ENCODE measurements at regions not wholly inside any gene's neighbourhood (a gene's known extent, or its start where the extent isn't known, plus 50 kb on each side); places are given as distances from the start of the nearest gene placed in this dataset.

DNA sequence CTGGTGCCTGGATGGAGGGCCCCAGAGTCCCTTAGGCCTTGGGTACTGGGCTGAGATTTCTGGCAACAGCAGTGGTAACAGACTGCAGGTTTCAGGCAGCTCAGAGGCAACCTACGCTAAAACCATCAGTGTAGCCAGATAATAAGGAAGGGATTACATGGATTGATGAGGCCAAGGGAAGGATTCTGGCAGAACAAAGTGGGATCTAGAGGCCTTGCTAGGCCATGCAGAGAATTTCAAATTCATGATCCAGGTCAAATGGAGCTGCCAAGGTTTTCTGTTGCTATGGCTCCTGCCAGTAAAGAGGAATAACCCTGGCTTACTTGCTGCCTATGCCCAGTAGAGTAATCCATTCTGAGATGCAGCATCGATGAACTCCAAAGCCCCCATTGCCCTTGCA lies 445.7 kb downstream of the ADRA2A start:
- DNase-seq: no peak

DNA sequence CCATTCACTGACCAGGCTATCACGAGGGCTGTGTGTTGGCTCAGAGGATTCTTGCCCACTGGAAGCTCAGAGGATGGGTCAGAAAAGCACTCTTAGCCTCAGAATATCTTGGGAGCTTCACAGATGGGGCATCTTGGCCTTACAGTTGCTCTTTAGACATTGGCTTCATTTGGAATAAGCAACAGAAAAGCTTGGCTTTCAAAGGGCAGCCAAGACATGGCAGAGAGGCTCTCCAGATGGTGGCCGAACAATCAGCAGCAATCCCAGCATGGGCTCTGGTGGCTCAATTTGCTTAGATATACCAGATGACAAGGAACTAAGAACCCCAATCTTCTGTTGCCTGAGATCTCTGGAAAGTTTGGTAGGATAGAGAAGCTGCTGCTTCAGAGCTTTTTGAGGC lies 446.2 kb downstream of the ADRA2A start:
- no peak for DNase-seq

DNA sequence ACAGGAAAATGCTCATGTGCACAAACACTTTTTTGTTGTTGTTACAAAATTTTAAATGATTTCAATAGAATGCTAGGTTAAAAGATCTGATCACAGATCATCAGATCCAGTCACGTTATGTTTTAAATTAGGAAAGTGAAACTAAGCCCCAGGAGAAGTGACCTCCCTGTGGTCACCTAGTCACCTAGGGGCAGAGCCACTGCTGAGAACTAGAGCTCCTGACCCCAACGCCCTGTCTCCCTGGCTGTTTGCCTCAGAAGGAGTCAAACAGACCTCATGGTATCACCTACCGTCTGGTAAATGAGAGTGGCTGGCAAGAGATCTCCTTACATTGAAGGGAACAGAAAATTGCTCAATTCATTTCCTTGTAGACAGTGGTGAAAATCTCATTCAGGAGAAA lies 447.3 kb downstream of the ADRA2A start:
- no peak for DNase-seq

DNA sequence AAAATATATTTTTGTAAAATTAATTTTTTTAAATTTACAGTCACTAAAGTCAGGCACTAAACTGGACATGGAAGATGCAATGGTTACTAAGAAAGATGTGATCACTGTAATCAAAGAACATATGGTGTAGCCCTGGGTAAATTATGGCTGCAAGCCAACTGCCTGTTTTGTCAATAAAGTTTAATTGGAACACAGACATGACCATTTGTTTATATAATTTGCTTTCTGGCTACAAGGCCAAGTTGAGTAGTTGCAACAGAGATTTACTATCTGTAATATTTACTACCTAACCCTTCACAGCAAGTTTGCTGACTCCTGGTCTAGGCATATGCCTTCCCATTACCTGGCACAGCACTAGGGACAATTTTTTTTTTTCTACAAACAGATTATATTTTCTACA lies 448.9 kb downstream of the ADRA2A start:
- DNase-seq: no peak

GRCh38 chr10:111531690-111532089 lies 454.9 kb downstream of the ADRA2A start:
- DNase-seq: no peak

DNA sequence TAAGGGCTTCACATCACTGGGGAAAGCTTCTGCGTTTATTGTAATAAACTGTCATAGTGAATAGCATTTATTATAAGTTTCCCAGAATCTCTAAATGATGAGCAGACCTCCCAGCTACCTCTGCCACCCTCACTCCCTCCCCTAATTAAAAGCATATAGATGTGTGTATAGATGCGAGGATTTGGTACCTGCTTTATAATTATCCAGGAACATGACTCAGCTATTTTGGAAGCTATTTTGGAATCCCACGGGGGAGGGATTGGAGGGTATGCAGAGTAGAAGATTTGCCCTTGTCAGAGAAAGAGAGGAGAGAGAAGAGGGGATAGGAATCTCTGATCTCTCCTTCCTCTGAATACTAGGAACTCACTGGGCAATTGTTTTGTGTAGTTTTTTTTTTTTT lies 455.3 kb downstream of the ADRA2A start:
- no peak for DNase-seq

GRCh38 chr10:111539246-111539645 lies 462.4 kb downstream of the ADRA2A start:
- DNase-seq: no peak

DNA sequence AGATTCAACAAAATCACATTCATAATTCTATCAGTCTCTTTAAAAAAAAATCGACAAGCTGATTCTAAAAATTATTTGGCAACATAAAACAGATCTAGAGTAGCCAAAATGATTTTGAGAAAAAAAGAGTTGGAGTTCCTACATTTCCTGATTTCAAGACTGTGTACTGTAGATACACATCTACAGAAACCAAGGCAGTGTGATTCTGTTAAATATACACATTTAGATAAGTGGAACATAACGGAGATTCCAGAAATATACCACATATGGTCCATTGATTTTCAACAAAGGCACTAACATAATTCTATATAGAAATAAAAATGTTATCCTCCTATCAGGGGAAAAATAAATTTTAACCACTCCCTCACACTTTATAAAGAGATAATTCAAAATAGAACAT lies 467.0 kb downstream of the ADRA2A start:
- no peak for DNase-seq

DNA sequence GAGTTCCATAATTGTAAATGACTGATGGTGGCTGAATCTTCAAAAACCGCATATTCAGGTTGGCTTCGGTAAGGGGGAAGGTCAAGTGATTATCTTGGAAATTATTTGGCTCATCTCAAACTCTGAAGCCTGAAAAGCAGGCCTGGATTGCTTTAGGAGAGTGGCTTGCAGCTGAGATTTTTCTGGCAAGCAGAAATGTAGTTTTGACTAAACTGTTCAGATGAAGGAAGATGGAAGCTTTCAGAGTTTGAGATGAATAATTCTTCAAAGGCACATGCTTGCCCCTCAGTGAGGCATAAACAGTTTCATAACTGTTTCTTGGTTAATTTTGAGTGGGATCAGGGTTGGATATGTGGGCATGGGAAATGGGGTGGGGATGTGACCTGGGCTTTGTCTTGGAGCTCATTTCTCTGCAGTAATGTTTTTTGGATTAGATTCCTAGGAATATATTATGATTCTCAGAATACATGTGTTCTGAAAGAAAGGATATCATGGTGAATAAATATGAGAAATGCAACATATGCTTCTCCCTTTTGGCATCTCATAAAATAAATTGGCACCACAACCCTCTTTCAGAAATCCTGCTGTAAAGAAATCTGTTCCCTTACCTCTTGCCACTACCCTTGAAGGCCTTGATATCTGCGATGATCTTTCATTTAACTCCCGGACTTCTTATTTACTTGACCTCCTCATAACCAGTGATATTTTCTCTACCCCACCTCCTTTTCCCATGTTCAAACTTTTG lies 469.2 kb downstream of the ADRA2A start:
- DNase-seq: no peak

GRCh38 chr10:111548084-111548726 lies 471.4 kb downstream of the ADRA2A start:
- no peak for DNase-seq

GRCh38 chr10:111551001-111551400 lies 474.2 kb downstream of the ADRA2A start:
- no peak for DNase-seq

GRCh38 chr10:111556666-111557065 lies 479.8 kb downstream of the ADRA2A start:
- no peak for DNase-seq

GRCh38 chr10:111558211-111558610 lies 481.4 kb downstream of the ADRA2A start:
- no peak for DNase-seq

DNA sequence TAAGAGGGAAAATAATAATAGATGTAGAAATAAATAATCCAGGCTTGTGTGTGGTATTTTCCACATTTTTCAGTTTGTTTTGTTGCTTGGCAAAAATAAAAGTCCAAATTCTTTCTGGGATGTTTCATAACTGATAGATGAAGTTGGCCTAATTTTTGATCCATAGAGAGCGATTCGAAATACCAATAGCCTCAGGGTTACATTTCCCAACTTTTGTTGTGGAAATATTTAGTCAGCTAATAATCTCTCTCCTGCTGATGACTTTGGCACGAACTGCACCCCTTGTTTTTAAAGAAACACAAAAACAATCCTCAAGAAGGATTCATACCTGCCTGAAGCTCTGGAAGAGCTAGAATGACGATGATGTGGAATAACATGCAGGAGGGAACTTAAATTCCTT lies 483.2 kb downstream of the ADRA2A start:
- no peak for DNase-seq

DNA sequence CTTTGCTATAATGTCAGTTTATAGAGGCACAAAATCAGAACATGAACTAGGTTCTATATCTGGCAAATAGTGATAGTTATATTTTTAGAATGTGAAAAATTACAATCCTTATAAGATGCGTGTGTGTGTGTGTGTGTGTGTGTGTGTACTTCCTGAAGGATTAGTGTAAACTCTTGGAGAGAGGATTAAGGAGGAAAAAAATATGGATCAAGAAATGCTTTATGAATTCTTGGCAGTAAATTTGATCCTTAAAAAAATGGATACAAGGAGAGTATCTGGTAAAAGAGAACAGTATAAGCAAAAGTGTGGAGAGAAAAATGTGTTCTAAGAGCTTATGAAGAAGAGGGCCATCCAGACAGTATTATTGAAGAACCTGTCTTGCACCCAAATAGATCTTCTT lies 484.3 kb downstream of the ADRA2A start:
- no peak for DNase-seq

DNA sequence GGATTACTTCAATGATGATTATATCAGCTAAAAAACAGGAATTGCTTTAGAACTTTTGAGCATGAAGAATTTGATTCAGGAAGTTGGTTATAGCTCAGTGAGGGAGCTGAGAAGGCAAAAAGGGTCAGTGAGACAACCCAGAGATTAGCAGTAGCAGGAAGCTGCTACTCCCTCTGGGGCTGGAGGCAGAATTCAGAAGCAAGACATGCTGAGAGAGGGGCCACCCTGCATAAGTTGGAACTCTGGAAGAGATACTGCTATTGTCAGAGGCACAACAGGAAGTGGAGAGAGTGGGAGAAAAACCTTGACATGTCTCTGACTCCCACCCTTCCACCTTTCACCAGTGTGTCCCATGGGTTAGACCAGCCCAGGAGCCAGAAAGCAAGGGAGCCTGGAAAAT lies 488.7 kb downstream of the ADRA2A start:
- DNase-seq: no peak

DNA sequence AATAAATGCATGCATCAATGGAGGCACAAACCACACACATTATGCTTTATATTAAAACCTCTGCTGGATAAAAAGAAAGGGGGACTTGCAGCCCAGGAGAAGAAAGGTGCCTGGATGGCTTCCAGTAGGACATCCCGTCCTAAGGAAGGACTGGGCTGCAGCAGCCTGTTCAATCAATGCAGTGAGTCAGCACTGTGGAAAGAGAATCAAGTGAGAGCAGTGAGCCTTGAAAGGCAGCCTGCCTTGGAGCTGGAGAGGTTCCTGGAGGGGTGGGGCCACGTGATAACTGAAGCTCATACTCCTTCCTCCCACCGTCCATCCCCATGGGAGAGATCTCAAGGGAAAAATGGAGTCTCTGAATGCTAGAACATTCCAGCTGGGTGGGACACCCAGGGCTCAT lies 501.2 kb downstream of the ADRA2A start:
- no peak for DNase-seq

- DNase-seq: no peak
These were observed 502.6 kb downstream of the ADRA2A start for GRCh38 chr10:111579473-111579872.

DNA sequence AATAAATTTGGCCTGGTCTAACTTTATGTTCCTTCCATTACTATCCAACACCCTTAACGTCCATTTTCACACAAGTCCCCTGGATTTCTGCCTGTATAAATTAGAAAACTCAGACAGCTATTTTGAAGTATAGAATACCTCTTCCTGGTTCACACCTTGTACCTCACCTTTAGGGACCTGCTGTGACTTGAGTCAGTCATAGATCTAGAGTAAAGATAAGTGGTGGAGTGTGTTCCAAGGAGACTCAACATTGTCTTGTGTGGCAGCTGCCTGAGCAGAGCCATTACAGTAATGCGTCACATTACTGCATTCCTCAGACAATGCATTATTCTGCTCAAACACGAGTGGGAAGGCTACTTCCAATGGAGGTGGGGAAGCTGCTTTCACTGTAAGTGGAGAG lies 513.9 kb downstream of the ADRA2A start:
- no peak for DNase-seq

- no peak for DNase-seq
These were observed 516.7 kb downstream of the ADRA2A start for GRCh38 chr10:111593578-111593977.

- no peak for DNase-seq
These were observed 518.3 kb downstream of the ADRA2A start for GRCh38 chr10:111595173-111595572.

DNA sequence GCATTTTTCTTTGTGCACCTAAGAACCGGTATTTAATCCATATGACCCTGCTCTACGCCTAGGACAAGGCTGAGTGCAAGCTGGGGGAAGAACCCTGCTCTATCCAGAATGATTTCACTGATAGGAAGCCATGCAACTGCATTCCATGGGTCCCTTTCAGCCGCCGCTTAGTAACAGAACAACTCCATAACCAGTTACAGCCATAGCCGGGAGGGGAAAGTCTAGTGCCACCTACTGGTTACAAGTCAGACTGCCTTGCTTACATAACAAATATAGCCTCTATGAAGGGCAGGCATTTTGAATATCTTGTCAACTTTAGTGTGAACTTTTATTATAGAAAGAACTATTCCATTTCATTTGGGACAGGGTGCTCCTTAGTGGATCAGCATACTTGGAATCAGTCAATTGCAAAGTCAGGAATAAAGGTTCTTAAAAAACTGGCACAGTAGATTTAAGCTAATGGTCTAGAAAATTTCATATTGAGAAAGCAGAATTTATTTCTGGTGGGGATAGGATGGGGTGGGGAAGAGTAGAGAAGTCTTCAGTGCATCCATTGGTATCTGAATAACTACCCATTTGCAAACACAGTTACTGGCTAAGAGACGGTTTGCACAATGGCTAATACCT lies 521.7 kb downstream of the ADRA2A start:
- peak; percentile 41 for DNase-seq

DNA sequence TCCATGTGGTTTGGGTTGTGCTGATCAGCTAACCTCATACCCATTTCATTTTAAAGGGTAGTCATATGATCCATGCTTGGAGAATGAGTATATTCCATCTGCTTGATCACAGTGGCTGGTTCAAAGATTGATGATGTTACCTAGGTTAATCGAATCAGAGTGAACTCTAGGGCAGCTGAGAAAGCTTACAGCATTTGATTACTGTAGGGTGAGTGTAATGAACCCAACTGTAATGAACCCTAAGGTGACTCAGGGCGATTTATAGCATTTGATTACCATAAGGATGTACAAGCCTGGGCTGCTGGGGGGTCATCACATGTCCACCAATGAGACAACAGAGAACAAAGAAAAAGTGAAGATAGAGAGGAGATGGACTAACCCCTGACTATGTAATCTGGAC lies 523.1 kb downstream of the ADRA2A start:
- no peak for DNase-seq

DNA sequence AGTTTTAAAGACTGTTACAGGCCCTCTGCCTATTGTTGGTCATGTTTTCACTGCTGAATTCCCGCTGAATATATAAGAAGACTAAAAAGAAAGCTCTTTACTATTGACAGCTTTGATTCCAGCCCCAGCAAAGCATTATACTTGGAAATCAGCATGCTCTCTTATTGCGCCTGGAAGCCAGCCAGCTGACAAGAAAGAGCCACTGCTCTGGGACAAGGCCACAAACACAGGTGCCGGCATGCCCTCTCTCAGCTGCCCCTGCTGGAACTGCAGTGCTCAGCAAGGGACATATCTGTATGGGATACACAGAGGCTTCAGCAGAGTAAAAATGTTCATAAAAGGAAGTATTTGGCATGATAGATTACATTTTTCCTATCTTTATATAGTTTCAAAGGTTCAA lies 523.9 kb downstream of the ADRA2A start:
- no peak for DNase-seq

GRCh38 chr10:111612273-111612672 lies 535.4 kb downstream of the ADRA2A start:
- DNase-seq: no peak

Measured in KG1 (cell line).